ENCODE measurements at regions not wholly inside any gene's neighbourhood (a gene's known extent, or its start where the extent isn't known, plus 50 kb on each side); places are given as distances from the start of the nearest gene placed in this dataset.
"Not testable (repeated sequence)": the region's sequence is repeated elsewhere in the genome, so short reads cannot be mapped to it uniquely, and the experiment has no call there.

- no peak for DNase-seq
Observed at GRCh38 chrY:7871304-7871932, 959.9 kb upstream of the AMELY start.

- DNase-seq: no peak
Observed at GRCh38 chrY:7866976-7867375, 955.4 kb upstream of the AMELY start.

- DNase-seq: no peak
Observed at GRCh38 chrY:7860781-7861614, 949.4 kb upstream of the AMELY start.

- DNase-seq: no peak
Observed at GRCh38 chrY:7850191-7850590, 938.6 kb upstream of the AMELY start.

GRCh38 chrY:7845776-7846175 lies 934.2 kb upstream of the AMELY start:
- peak; percentile 0 for DNase-seq

GRCh38 chrY:7837046-7837445 lies 925.5 kb upstream of the AMELY start:
- no peak for DNase-seq

GRCh38 chrY:7836366-7836765 lies 924.8 kb upstream of the AMELY start:
- no peak for DNase-seq

- DNase-seq: no peak
Observed at GRCh38 chrY:7835416-7835815, 923.9 kb upstream of the AMELY start.

GRCh38 chrY:7834284-7834683 lies 922.7 kb upstream of the AMELY start:
- no peak for DNase-seq

- DNase-seq: not testable (repeated sequence)
Observed at GRCh38 chrY:7830881-7831280, 919.3 kb upstream of the AMELY start.

GRCh38 chrY:7826533-7826932 lies 915.0 kb upstream of the AMELY start:
- no peak for DNase-seq

GRCh38 chrY:7825874-7826273 lies 914.3 kb upstream of the AMELY start:
- DNase-seq: no peak

GRCh38 chrY:7821295-7822035 lies 909.9 kb upstream of the AMELY start:
- DNase-seq: peak; percentile 0

- no peak for DNase-seq
Observed at GRCh38 chrY:7818924-7819323, 907.4 kb upstream of the AMELY start.

GRCh38 chrY:7816567-7816966 lies 905.0 kb upstream of the AMELY start:
- DNase-seq: no peak

- no peak for DNase-seq
Observed at GRCh38 chrY:7815921-7816320, 904.4 kb upstream of the AMELY start.

- no peak for DNase-seq
Observed at GRCh38 chrY:7815285-7815684, 903.7 kb upstream of the AMELY start.

- DNase-seq: no peak
Observed at GRCh38 chrY:7814361-7814760, 902.8 kb upstream of the AMELY start.

GRCh38 chrY:7810359-7810758 lies 898.8 kb upstream of the AMELY start:
- DNase-seq: no peak

GRCh38 chrY:7807516-7807870 lies 895.9 kb upstream of the AMELY start:
- DNase-seq: no peak

GRCh38 chrY:7806592-7807515 lies 895.3 kb upstream of the AMELY start:
- no peak for DNase-seq

GRCh38 chrY:7805624-7806023 lies 894.1 kb upstream of the AMELY start:
- no peak for DNase-seq

- no peak for DNase-seq
Observed at GRCh38 chrY:7803737-7804136, 892.2 kb upstream of the AMELY start.
